ENCODE measurements at regions not wholly inside any gene's neighbourhood (a gene's known extent, or its start where the extent isn't known, plus 50 kb on each side); places are given as distances from the start of the nearest gene placed in this dataset.
"Not testable (repeated sequence)": the region's sequence is repeated elsewhere in the genome, so short reads cannot be mapped to it uniquely, and the experiment has no call there.

- H3K79me2 ChIP-seq (ENCODE audit: control insufficient read depth, low read length) = no peaks in the 10 kb centered on the region
- no peak overlapping the region for H3K4me2 ChIP-seq (ENCODE audit: low read length)
- H3F3A ChIP-seq (ENCODE audit: control insufficient read depth, insufficient read depth) = no peaks in the 10 kb centered on the region
- H3K27ac ChIP-seq (ENCODE audit: low read depth, low read length) = no peak overlapping the region
- no peak overlapping the region for H3K4me3 ChIP-seq (ENCODE audit: low read length)
- H3K9me2 ChIP-seq (replicated peaks; ENCODE audit: control insufficient read depth, low read length) = no peaks in the 10 kb centered on the region
- no peaks in the 10 kb centered on the region for H3K36me3 ChIP-seq (ENCODE audit: control insufficient read depth, low read length)
- H3K4me1 ChIP-seq (ENCODE audit: control insufficient read depth, low read length) = no peaks in the 10 kb centered on the region
- no peaks in the 10 kb centered on the region for H3K9me3 ChIP-seq (ENCODE audit: control insufficient read depth, insufficient read depth, low read length)
- no peak for TF ChIP-seq CTCF (IDR thresholded peaks at IDR 0.05; ENCODE audit: low read depth, low read length, poor library complexity, severe bottlenecking)
- no peak for TF ChIP-seq EZH2phosphoT487 (IDR thresholded peaks at IDR 0.05; ENCODE audit: borderline replicate concordance, low read length)
- no peaks in the 10 kb centered on the region for H4K20me1 ChIP-seq (ENCODE audit: control insufficient read depth, insufficient read depth, low read depth, low read length)
- H3K27me3 ChIP-seq (ENCODE audit: control insufficient read depth, low read length) = no peaks in the 10 kb centered on the region
These were observed 281.7 kb upstream of the RASGRP1 start for GRCh38 chr15:38846346-38846745.

GRCh38 chr15:38847666-38848065 lies 283.1 kb upstream of the RASGRP1 start:
- H3K27ac ChIP-seq (ENCODE audit: low read depth, low read length) = no peak overlapping the region
- no peak overlapping the region for H3K4me2 ChIP-seq (ENCODE audit: low read length)
- H3K79me2 ChIP-seq (ENCODE audit: control insufficient read depth, low read length) = no peaks in the 10 kb centered on the region
- no peaks in the 10 kb centered on the region for H3K9me2 ChIP-seq (replicated peaks; ENCODE audit: control insufficient read depth, low read length)
- H4K20me1 ChIP-seq (ENCODE audit: control insufficient read depth, insufficient read depth, low read depth, low read length) = no peaks in the 10 kb centered on the region
- TF ChIP-seq EZH2phosphoT487 (IDR thresholded peaks at IDR 0.05; ENCODE audit: borderline replicate concordance, low read length) = no peak
- no peak for TF ChIP-seq CTCF (IDR thresholded peaks at IDR 0.05; ENCODE audit: low read depth, low read length, poor library complexity, severe bottlenecking)
- H3F3A ChIP-seq (ENCODE audit: control insufficient read depth, insufficient read depth) = no peaks in the 10 kb centered on the region
- H3K36me3 ChIP-seq (ENCODE audit: control insufficient read depth, low read length) = no peaks in the 10 kb centered on the region
- H3K27me3 ChIP-seq (ENCODE audit: control insufficient read depth, low read length) = no peaks in the 10 kb centered on the region
- H3K4me3 ChIP-seq (ENCODE audit: low read length) = no peak overlapping the region
- no peaks in the 10 kb centered on the region for H3K4me1 ChIP-seq (ENCODE audit: control insufficient read depth, low read length)
- no peaks in the 10 kb centered on the region for H3K9me3 ChIP-seq (ENCODE audit: control insufficient read depth, insufficient read depth, low read length)

- Histone ChIP-seq H3K36me3 (ENCODE audit: control insufficient read depth, low read length) (no peaks in the 10 kb centered on the region), H3K4me3 (ENCODE audit: low read length) (no peak overlapping the region), H3F3A (ENCODE audit: control insufficient read depth, insufficient read depth) (no peaks in the 10 kb centered on the region), H3K79me2 (ENCODE audit: control insufficient read depth, low read length) (no peaks in the 10 kb centered on the region), H3K4me1 (ENCODE audit: control insufficient read depth, low read length) (no peaks in the 10 kb centered on the region), H4K20me1 (ENCODE audit: control insufficient read depth, insufficient read depth, low read depth, low read length) (no peaks in the 10 kb centered on the region), H3K4me2 (ENCODE audit: low read length) (no peak overlapping the region), H3K27me3 (ENCODE audit: control insufficient read depth, low read length) (no peaks in the 10 kb centered on the region), H3K9me3 (ENCODE audit: control insufficient read depth, insufficient read depth, low read length) (no peaks in the 10 kb centered on the region), H3K9me2 (replicated peaks; ENCODE audit: control insufficient read depth, low read length) (no peaks in the 10 kb centered on the region), H3K27ac (ENCODE audit: low read depth, low read length) (no peak overlapping the region)
- no peak for TF ChIP-seq EZH2phosphoT487 (IDR thresholded peaks at IDR 0.05; ENCODE audit: borderline replicate concordance, low read length)
- TF ChIP-seq CTCF (IDR thresholded peaks at IDR 0.05; ENCODE audit: low read depth, low read length, poor library complexity, severe bottlenecking) = no peak
These were observed 284.4 kb upstream of the RASGRP1 start for GRCh38 chr15:38849046-38849445.

GRCh38 chr15:38852188-38852587 lies 287.6 kb upstream of the RASGRP1 start:
- not testable (repeated sequence) for H3K4me3 ChIP-seq (ENCODE audit: low read length); H3K36me3 ChIP-seq (ENCODE audit: control insufficient read depth, low read length); H3K4me1 ChIP-seq (ENCODE audit: control insufficient read depth, low read length); H3K27me3 ChIP-seq (ENCODE audit: control insufficient read depth, low read length); H3K27ac ChIP-seq (ENCODE audit: low read depth, low read length); H3K9me2 ChIP-seq (replicated peaks; ENCODE audit: control insufficient read depth, low read length); H4K20me1 ChIP-seq (ENCODE audit: control insufficient read depth, insufficient read depth, low read depth, low read length); H3K4me2 ChIP-seq (ENCODE audit: low read length); H3K79me2 ChIP-seq (ENCODE audit: control insufficient read depth, low read length); H3K9me3 ChIP-seq (ENCODE audit: control insufficient read depth, insufficient read depth, low read length); H3F3A ChIP-seq (ENCODE audit: control insufficient read depth, insufficient read depth)
